ENCODE measurements at regions not wholly inside any gene's neighbourhood (a gene's known extent, or its start where the extent isn't known, plus 50 kb on each side); places are given as distances from the start of the nearest gene placed in this dataset.

DNA sequence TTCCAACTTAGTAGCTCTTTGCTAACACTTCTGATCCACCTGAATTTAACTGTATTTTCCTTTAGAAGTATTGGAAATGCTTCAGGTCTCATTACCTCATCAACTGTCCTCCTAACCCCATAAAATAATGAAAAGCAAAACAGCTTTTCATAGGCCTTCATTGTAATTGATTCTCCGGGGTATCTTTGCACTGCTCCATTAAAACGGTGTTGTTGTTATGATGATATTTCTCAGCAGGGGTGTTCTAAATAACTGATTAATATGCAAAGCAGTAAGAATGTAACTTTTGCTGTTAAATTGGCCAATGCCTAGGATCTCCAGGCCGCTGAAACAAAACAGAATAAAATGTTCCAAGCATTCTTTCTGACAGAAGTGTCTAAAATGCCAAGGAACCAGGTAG lies 1983.2 kb downstream of the EFNA5 start:
- WGBS (ENCODE audit: extremely low coverage, insufficient coverage, low lambda C conversion rate), result no CpG with 5 or more reads among the region's 3 CpGs
- H3K79me2 ChIP-seq (ENCODE audit: control insufficient read depth, insufficient read depth, low read length), result no peaks in the 10 kb centered on the region

DNA sequence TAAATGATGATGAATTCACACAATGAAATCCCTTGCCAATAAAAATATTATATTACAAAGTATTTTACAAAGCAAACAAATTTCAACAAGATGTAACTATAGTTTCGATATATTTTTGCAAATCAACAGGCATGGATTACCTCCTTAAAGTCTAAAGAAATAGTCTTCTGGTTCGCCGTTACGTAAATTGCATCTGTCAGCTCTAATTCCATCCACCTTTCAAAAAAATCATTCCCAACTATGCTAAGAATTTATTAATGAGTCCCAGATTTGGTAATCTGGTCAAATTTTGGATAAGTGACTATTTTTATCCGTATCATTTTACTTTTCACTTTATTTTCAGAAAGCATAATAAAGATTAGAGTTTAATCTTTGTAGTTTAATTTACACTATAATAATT lies 1984.9 kb downstream of the EFNA5 start:
- WGBS (ENCODE audit: extremely low coverage, insufficient coverage, low lambda C conversion rate), result no CpG with 5 or more reads among the region's 5 CpGs

More for the DNA sequence above, 1983.2 kb downstream of the EFNA5 start:
- Histone ChIP-seq H4K8ac (ENCODE audit: low read depth, low read length) (no peak overlapping the region), H2AK5ac (ENCODE audit: low read length) (no peak overlapping the region), H3K79me1 (ENCODE audit: low read length) (no peaks in the 10 kb centered on the region), H2BK15ac (replicated peaks; ENCODE audit: low read depth) (no peak overlapping the region), H3K9ac (ENCODE audit: low read length) (no peak overlapping the region), H4K5ac (ENCODE audit: low read length) (no peak overlapping the region), H3K36me3 (ENCODE audit: control insufficient read depth, insufficient read depth, low read length) (no peaks in the 10 kb centered on the region), H3K27me3 (ENCODE audit: insufficient read depth, low read length, poor library complexity) (no peaks in the 10 kb centered on the region), H3K4me2 (ENCODE audit: low read length) (no peak overlapping the region), H3K4ac (ENCODE audit: low read depth, low read length) (no peak overlapping the region), H3K4me1 (ENCODE audit: control insufficient read depth, low read depth, low read length) (no peaks in the 10 kb centered on the region), H3K18ac (ENCODE audit: low read length) (no peak overlapping the region), H2BK120ac (ENCODE audit: low read depth, low read length) (no peak overlapping the region), H3K56ac (ENCODE audit: low read length) (no peak overlapping the region), H3K23ac (ENCODE audit: low read length) (no peak overlapping the region), H3K27ac (ENCODE audit: low read depth, low read length) (no peak overlapping the region), H2BK5ac (ENCODE audit: low read length) (no peak overlapping the region), H3K4me3 (ENCODE audit: low read length) (no peak overlapping the region)
- DNase-seq, result no peak

DNA sequence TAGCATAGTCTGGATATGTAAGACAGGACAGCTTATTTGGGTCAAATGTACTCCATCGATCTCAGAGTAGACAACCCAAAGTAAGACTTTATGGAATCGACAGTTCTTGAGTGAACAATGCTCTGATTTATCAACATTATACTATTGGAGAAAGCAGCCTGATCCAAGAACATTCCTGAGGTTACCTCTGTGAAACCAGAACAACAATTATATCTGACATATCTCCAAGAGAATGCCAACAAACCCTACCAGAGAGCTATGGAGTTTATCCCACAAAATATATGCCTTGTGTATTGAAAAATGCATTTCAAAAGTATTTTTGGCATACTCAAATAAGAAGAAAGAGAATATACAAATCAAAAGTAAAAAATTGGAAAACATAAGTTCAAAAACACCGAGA lies 1985.9 kb downstream of the EFNA5 start:
- WGBS (ENCODE audit: extremely low coverage, insufficient coverage, low lambda C conversion rate), result no CpG with 5 or more reads among the region's 3 CpGs
- Histone ChIP-seq H3K23ac (ENCODE audit: low read length) (no peak overlapping the region), H2BK5ac (ENCODE audit: low read length) (no peak overlapping the region), H2BK15ac (replicated peaks; ENCODE audit: low read depth) (no peak overlapping the region), H3K4ac (ENCODE audit: low read depth, low read length) (no peak overlapping the region), H3K4me1 (ENCODE audit: control insufficient read depth, low read depth, low read length) (no peaks in the 10 kb centered on the region), H3K56ac (ENCODE audit: low read length) (no peak overlapping the region), H3K9ac (ENCODE audit: low read length) (no peak overlapping the region), H2AK5ac (ENCODE audit: low read length) (no peak overlapping the region), H3K27ac (ENCODE audit: low read depth, low read length) (no peak overlapping the region), H3K4me2 (ENCODE audit: low read length) (no peak overlapping the region), H3K18ac (ENCODE audit: low read length) (no peak overlapping the region), H4K5ac (ENCODE audit: low read length) (no peak overlapping the region), H3K27me3 (ENCODE audit: insufficient read depth, low read length, poor library complexity) (no peaks in the 10 kb centered on the region), H3K36me3 (ENCODE audit: control insufficient read depth, insufficient read depth, low read length) (no peaks in the 10 kb centered on the region), H3K79me1 (ENCODE audit: low read length) (no peaks in the 10 kb centered on the region), H2BK120ac (ENCODE audit: low read depth, low read length) (no peak overlapping the region), H3K79me2 (ENCODE audit: control insufficient read depth, insufficient read depth, low read length) (no peaks in the 10 kb centered on the region), H4K8ac (ENCODE audit: low read depth, low read length) (no peak overlapping the region), H3K4me3 (ENCODE audit: low read length) (no peak overlapping the region)
- no peak for DNase-seq

More for the DNA sequence above, 1984.9 kb downstream of the EFNA5 start:
- Histone ChIP-seq H3K4me1 (ENCODE audit: control insufficient read depth, low read depth, low read length) (no peaks in the 10 kb centered on the region), H4K8ac (ENCODE audit: low read depth, low read length) (no peak overlapping the region), H3K18ac (ENCODE audit: low read length) (no peak overlapping the region), H3K9ac (ENCODE audit: low read length) (no peak overlapping the region), H3K79me2 (ENCODE audit: control insufficient read depth, insufficient read depth, low read length) (no peaks in the 10 kb centered on the region), H4K5ac (ENCODE audit: low read length) (no peak overlapping the region), H3K27ac (ENCODE audit: low read depth, low read length) (no peak overlapping the region), H2BK15ac (replicated peaks; ENCODE audit: low read depth) (no peak overlapping the region), H3K4ac (ENCODE audit: low read depth, low read length) (no peak overlapping the region), H3K4me2 (ENCODE audit: low read length) (no peak overlapping the region), H2BK120ac (ENCODE audit: low read depth, low read length) (no peak overlapping the region), H2AK5ac (ENCODE audit: low read length) (no peak overlapping the region), H3K4me3 (ENCODE audit: low read length) (no peak overlapping the region), H3K79me1 (ENCODE audit: low read length) (no peaks in the 10 kb centered on the region), H2BK5ac (ENCODE audit: low read length) (no peak overlapping the region), H3K56ac (ENCODE audit: low read length) (no peak overlapping the region), H3K23ac (ENCODE audit: low read length) (no peak overlapping the region), H3K27me3 (ENCODE audit: insufficient read depth, low read length, poor library complexity) (no peaks in the 10 kb centered on the region), H3K36me3 (ENCODE audit: control insufficient read depth, insufficient read depth, low read length) (no peaks in the 10 kb centered on the region)
- no peak for DNase-seq

DNA sequence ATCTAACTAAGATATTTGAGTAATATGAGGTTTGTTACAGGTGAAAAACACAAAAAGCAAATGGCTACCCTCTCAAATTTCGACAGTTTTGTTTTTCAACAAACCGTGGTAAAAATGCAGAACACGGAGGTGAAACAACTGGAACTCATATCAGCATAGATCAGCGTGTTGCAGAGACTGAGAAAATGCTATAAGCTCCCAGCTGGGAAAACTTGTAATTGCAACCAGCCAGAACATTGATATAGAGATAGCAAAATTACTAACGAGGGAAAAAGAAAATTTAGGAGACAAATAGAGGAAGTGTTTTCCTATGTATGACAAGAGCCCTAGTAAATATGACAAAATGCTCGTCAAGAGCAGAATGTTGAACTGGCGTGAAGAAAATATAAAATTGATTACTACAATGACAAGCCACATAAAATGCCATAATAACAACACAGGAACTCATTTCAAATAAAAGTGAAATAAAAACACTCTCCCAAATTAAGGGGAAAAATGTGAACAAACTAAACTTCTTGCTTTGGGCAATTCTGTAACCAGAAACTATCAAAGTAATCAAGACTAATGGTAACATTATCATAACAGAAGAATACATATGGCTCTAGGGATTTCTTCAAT lies 1989.8 kb downstream of the EFNA5 start:
- no peak for DNase-seq
- no peaks in the 10 kb centered on the region for H3K4me1 ChIP-seq (ENCODE audit: control insufficient read depth, low read depth, low read length)
- no peak overlapping the region for H2BK15ac ChIP-seq (replicated peaks; ENCODE audit: low read depth)
- H2BK5ac ChIP-seq (ENCODE audit: low read length), result no peak overlapping the region
- H3K79me1 ChIP-seq (ENCODE audit: low read length), result no peaks in the 10 kb centered on the region
- no peak overlapping the region for H3K4me3 ChIP-seq (ENCODE audit: low read length)
- no peak overlapping the region for H3K4ac ChIP-seq (ENCODE audit: low read depth, low read length)
- no CpG with 5 or more reads among the region's 7 CpGs for WGBS (ENCODE audit: extremely low coverage, insufficient coverage, low lambda C conversion rate)
- no peaks in the 10 kb centered on the region for H3K27me3 ChIP-seq (ENCODE audit: insufficient read depth, low read length, poor library complexity)
- H3K18ac ChIP-seq (ENCODE audit: low read length), result no peak overlapping the region
- H4K8ac ChIP-seq (ENCODE audit: low read depth, low read length), result no peak overlapping the region
- no peak overlapping the region for H3K56ac ChIP-seq (ENCODE audit: low read length)
- H3K4me2 ChIP-seq (ENCODE audit: low read length), result no peak overlapping the region
- no peaks in the 10 kb centered on the region for H3K79me2 ChIP-seq (ENCODE audit: control insufficient read depth, insufficient read depth, low read length)
- no peak overlapping the region for H2AK5ac ChIP-seq (ENCODE audit: low read length)
- H3K27ac ChIP-seq (ENCODE audit: low read depth, low read length), result no peak overlapping the region
- H3K36me3 ChIP-seq (ENCODE audit: control insufficient read depth, insufficient read depth, low read length), result no peaks in the 10 kb centered on the region
- H3K9ac ChIP-seq (ENCODE audit: low read length), result no peak overlapping the region
- H4K5ac ChIP-seq (ENCODE audit: low read length), result no peak overlapping the region
- no peak overlapping the region for H2BK120ac ChIP-seq (ENCODE audit: low read depth, low read length)
- no peak overlapping the region for H3K23ac ChIP-seq (ENCODE audit: low read length)

DNA sequence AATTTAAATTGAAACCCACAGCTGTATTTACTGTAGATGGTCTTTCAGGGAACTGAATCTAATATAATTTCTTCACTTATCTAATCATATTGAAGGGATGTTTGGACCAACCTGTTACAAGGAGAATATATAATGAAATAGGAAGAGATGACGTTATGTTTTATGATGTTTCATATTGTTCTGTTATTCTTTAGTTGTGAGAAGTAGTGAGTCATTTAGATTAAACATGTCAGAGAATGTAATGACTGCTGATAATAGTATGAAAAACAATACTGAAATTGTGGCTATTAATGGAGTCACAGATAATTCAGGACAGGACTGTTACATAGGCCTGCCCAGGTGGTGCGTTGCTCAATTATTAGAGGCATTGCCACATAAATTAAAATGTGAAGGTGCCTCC lies 1993.4 kb downstream of the EFNA5 start:
- no peaks in the 10 kb centered on the region for H3K36me3 ChIP-seq (ENCODE audit: control insufficient read depth, insufficient read depth, low read length)
- no peak overlapping the region for H3K56ac ChIP-seq (ENCODE audit: low read length)
- H3K27me3 ChIP-seq (ENCODE audit: insufficient read depth, low read length, poor library complexity), result no peaks in the 10 kb centered on the region
- H4K8ac ChIP-seq (ENCODE audit: low read depth, low read length), result no peak overlapping the region
- no peak for DNase-seq
- H3K79me2 ChIP-seq (ENCODE audit: control insufficient read depth, insufficient read depth, low read length), result no peaks in the 10 kb centered on the region
- H3K4ac ChIP-seq (ENCODE audit: low read depth, low read length), result no peak overlapping the region
- H2BK5ac ChIP-seq (ENCODE audit: low read length), result no peak overlapping the region
- 100% methylated on average over 1 of the region's 2 CpGs for WGBS (ENCODE audit: extremely low coverage, insufficient coverage, low lambda C conversion rate)
- H2BK120ac ChIP-seq (ENCODE audit: low read depth, low read length), result no peak overlapping the region
- no peaks in the 10 kb centered on the region for H3K4me1 ChIP-seq (ENCODE audit: control insufficient read depth, low read depth, low read length)
- no peak overlapping the region for H3K9ac ChIP-seq (ENCODE audit: low read length)
- no peak overlapping the region for H2AK5ac ChIP-seq (ENCODE audit: low read length)
- no peak overlapping the region for H4K5ac ChIP-seq (ENCODE audit: low read length)
- H3K18ac ChIP-seq (ENCODE audit: low read length), result no peak overlapping the region
- no peak overlapping the region for H3K4me2 ChIP-seq (ENCODE audit: low read length)
- H3K23ac ChIP-seq (ENCODE audit: low read length), result no peak overlapping the region
- no peak overlapping the region for H2BK15ac ChIP-seq (replicated peaks; ENCODE audit: low read depth)
- no peak overlapping the region for H3K27ac ChIP-seq (ENCODE audit: low read depth, low read length)
- H3K4me3 ChIP-seq (ENCODE audit: low read length), result no peak overlapping the region
- no peaks in the 10 kb centered on the region for H3K79me1 ChIP-seq (ENCODE audit: low read length)

DNA sequence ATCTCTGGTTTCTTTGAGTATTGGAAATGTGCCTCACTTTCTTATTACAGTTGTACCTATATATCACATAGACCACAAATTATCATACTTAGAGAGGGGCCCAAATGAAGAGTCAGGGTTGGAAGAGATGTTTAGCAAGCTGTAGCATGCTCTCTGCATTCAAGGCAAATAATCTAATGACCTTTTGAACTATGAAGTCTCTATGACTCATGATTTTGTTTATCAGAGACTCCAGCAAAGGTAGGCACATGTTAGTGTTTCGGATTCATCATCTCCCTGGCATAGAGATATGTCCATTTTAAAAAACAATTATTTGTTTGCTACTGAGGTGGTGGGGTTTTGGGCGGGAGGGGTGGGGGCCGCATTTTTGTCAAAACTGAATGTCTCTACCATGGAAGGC lies 2000.1 kb downstream of the EFNA5 start:
- no peaks in the 10 kb centered on the region for H3K79me1 ChIP-seq (ENCODE audit: low read length)
- no peak overlapping the region for H2BK15ac ChIP-seq (replicated peaks; ENCODE audit: low read depth)
- no peak for DNase-seq
- no peak overlapping the region for H2BK120ac ChIP-seq (ENCODE audit: low read depth, low read length)
- no peak overlapping the region for H4K8ac ChIP-seq (ENCODE audit: low read depth, low read length)
- no peak overlapping the region for H3K4me3 ChIP-seq (ENCODE audit: low read length)
- H3K27ac ChIP-seq (ENCODE audit: low read depth, low read length), result no peak overlapping the region
- no peak overlapping the region for H4K5ac ChIP-seq (ENCODE audit: low read length)
- H3K27me3 ChIP-seq (ENCODE audit: insufficient read depth, low read length, poor library complexity), result no peaks in the 10 kb centered on the region
- H3K4ac ChIP-seq (ENCODE audit: low read depth, low read length), result no peak overlapping the region
- H3K56ac ChIP-seq (ENCODE audit: low read length), result no peak overlapping the region
- H3K79me2 ChIP-seq (ENCODE audit: control insufficient read depth, insufficient read depth, low read length), result no peaks in the 10 kb centered on the region
- no peaks in the 10 kb centered on the region for H3K4me1 ChIP-seq (ENCODE audit: control insufficient read depth, low read depth, low read length)
- H2AK5ac ChIP-seq (ENCODE audit: low read length), result no peak overlapping the region
- no peaks in the 10 kb centered on the region for H3K36me3 ChIP-seq (ENCODE audit: control insufficient read depth, insufficient read depth, low read length)
- H2BK5ac ChIP-seq (ENCODE audit: low read length), result no peak overlapping the region
- no peak overlapping the region for H3K23ac ChIP-seq (ENCODE audit: low read length)
- no peak overlapping the region for H3K9ac ChIP-seq (ENCODE audit: low read length)
- no CpG with 5 or more reads among the region's 3 CpGs for WGBS (ENCODE audit: extremely low coverage, insufficient coverage, low lambda C conversion rate)
- H3K18ac ChIP-seq (ENCODE audit: low read length), result no peak overlapping the region
- no peak overlapping the region for H3K4me2 ChIP-seq (ENCODE audit: low read length)
